HG02610 (cell line): ENCODE measurements at regions not wholly inside any gene's neighbourhood (a gene's known extent, or its start where the extent isn't known, plus 50 kb on each side); places are given as distances from the start of the nearest gene placed in this dataset.
"Not testable (repeated sequence)": the region's sequence is repeated elsewhere in the genome, so short reads cannot be mapped to it uniquely, and the experiment has no call there.

Experiments used
- ATAC-seq: cut with Tn5 transposase; IDR thresholded peaks from one replicate; pipeline ENCODE4 v1.9.1; 2021; ENCODE audit warnings: mild to moderate bottlenecking, moderate library complexity; ENCODE audit not compliant: unreplicated experiment

- no peak for ATAC-seq
These were observed 73.9 kb downstream of the RMI1 start for GRCh38 chr9:84054341-84055010.

- no peak for ATAC-seq
These were observed 77.1 kb downstream of the RMI1 start for GRCh38 chr9:84057662-84058061.

- ATAC-seq = no peak
These were observed 79.3 kb downstream of the RMI1 start for GRCh38 chr9:84059936-84060335.

- no peak for ATAC-seq
These were observed 81.1 kb downstream of the RMI1 start for GRCh38 chr9:84061613-84062193.

DNA sequence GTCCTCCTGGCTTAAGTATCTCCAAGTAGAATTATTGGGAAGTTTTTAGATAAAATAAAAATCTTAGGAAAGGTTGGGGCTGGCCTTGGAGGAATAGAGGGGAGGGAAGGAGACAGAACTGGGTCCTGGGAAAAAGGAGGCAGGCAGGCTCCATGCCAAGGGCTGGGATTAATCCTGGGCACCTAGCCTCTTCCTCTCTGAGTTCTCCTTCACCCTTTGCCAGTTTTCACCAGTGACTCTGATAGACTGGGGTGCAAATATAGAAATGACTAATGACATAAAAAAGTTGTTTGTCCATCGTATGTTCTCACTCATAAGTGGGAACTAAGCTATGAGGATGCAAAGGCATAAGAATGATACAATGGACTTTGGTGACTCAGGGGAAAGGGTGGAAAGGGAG is 81.9 kb downstream of the RMI1 start:
- ATAC-seq = no peak

DNA sequence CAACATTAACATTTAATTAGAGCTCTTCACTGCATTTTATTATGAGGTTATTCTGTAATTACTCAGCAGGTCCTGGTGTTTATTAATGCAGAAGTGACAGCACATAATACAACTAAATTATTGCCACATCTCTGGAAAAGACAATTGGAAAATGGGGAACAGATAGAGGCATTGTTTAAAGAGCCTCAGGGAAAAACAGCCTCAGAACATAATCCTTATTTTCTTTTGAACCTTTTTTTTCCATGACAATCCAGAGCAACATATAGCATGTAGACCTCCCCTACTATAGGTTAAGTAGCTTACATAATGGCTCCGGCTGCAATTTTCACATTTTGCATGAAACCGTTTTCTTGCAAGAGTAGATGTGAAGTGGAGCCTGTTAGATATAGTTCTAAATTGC is 87.2 kb downstream of the RMI1 start:
- no peak for ATAC-seq

GRCh38 chr9:84068872-84069271 is 88.3 kb downstream of the RMI1 start:
- ATAC-seq = no peak

DNA sequence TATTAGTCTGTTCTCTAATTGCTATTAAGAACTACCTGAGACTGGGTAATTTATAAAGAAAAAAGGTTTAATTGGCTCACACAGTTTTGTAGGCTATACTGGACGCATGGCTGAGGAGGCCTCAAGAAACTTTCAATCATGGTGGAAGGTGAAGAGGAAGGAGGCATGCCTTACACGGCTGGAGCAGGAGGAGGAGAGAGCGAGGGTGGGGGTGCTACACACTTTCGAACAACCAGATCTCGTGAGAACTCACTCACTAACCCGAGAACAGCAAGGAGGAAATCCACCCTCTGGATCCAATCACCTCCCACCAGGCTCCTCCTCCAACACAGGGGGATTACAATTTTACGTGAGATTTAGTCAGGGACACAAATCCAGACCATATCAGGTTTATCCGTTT is 90.0 kb downstream of the RMI1 start:
- no peak for ATAC-seq

- no peak for ATAC-seq
These were observed 92.1 kb downstream of the RMI1 start for GRCh38 chr9:84072621-84073180.

GRCh38 chr9:84075004-84075403 is 94.4 kb downstream of the RMI1 start:
- no peak for ATAC-seq

DNA sequence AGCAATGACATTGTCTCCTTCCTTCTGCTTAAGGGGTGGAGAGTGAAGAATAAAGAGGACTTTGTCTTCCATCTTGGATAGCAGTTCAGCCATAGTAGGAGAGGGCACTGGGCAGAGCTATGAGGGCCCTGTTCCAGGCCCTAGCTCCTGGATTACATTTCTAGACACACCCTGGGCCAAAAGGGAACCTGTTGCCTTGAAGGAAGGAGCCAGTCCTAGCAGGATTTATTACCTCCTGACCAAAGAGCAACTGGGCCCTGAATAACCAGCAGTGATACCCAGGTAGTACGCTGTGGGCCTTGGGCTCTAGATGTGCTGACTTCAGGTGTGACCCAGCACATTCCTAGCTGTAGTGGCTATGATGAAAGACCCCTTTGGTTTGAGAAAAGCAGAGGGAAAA is 95.8 kb downstream of the RMI1 start:
- no peak for ATAC-seq

GRCh38 chr9:84077816-84078215 is 97.2 kb downstream of the RMI1 start:
- not testable (repeated sequence) for ATAC-seq

- ATAC-seq = no peak
These were observed 99.4 kb downstream of the RMI1 start for GRCh38 chr9:84079994-84080393.

DNA sequence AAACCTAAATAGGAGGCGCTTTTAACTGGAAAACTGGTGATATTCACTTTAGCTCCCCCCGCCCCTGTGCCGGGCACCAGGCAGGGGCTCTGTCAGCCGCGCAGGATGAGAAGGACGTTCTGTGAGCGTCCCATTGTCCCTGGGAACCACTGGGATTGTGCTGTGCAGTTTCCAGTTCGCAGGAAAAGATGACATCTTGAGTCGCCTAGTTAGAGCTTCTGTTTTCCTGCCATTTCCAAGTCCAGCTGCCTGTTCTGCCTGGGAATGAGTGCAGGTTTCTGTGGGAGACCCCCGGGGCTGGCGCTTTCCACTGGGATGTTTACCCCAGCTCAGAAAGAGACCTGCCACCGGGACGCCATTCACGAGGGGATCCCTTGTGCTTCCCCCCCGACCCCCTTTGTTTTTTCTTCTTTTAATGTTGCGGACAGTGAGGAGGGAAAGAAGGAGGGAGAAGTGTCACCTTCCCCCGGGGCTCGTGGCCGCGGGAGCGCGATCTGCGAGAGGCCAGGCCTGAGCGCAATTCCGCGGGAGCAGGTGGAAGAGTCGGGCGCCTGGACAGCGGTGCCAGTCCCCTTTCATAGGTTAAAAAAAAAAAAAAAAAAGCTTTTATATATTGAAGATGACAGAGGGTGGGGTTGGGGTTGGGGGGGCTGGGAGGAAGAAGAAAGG is 121.5 kb downstream of the RMI1 start:
- no peak for ATAC-seq

DNA sequence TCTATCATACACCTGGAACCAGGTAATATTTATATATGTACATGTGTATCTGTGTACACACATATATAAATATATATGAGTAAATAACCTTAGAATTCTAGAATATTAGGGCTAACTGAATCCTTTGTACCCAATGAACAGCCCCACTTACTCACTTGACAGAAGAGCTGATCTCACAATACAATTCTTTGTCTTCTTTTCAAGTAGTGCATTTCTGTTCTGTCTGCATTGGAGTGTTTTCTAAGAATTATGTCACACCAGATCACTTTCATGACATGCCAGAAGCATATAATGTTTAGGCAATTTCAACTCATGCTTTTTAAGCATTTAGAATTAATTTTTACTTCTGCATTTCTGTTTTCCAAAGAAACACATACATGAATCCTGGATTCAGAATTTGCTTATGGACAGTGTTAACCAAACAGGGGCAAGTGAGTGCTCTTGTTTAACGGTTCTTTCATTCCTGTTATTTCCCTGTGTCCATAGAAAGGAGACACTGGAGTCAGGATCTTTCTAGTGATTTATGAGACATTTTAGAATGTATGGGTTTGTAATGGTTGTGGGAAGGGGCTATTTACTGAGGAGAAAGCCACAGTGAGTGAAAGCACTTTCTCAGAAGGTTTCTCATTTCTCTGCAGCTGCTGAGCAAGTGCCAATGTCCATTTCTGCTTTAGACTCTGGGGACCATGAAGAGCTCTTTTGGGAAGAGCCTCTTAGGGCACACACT is 123.2 kb downstream of the RMI1 start:
- no peak for ATAC-seq

DNA sequence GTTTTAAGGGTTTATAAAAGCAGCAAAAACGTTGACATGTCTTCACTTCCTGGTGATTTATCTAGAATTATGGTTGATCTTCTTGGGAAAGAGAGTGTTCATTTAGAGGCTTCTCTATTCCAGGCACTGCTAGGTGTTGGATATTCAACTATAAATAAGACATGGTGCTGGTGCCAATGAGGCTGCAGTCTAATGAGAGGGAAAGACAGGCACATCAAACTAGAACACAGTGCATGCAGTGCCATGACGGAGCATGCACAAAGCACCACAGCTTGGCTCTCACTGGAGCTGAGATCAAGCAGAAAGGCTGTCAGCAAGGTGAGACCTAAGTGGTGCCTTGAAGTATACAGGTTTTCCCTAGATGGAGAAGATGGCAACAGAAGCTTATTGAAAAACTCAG is 126.5 kb downstream of the RMI1 start:
- ATAC-seq = no peak

DNA sequence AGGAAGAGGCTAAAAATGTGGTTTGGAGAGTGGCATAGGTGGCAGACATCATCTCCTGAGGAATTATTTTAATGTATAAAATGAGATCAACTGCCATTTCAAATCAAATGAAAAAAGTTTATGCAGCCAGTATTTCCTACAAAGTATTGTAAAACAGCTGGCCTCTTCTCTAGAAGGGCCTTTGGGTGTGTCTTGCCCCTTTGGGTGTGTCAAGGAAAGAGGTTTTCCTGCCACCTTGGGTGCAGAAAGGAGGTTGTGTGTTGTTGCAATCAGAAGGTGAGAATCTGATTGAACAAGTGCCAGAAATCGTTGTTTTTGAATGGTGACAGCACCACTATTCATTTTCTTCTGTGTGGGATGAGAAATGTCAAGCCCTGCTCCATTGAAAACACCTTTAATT is 127.4 kb downstream of the RMI1 start:
- ATAC-seq = no peak

DNA sequence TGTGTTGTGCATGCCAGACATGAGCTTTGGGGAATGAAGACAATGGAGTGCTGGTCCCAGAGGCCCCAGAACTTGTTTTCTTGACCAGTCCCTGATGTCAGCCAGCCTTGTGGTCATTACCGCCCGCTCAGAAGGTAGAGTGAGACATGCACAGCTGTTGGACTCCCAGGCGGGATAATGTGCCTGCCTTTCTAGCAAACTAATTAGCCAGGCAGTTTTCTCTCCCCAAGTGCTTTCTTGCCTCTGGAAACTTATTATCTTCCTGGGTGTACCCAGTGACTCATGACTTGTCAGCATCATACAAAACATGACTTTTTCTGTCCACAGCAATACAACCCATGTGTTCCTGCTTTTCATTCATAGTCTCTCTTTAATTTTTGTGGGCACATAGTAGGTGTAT is 131.1 kb downstream of the RMI1 start:
- no peak for ATAC-seq

DNA sequence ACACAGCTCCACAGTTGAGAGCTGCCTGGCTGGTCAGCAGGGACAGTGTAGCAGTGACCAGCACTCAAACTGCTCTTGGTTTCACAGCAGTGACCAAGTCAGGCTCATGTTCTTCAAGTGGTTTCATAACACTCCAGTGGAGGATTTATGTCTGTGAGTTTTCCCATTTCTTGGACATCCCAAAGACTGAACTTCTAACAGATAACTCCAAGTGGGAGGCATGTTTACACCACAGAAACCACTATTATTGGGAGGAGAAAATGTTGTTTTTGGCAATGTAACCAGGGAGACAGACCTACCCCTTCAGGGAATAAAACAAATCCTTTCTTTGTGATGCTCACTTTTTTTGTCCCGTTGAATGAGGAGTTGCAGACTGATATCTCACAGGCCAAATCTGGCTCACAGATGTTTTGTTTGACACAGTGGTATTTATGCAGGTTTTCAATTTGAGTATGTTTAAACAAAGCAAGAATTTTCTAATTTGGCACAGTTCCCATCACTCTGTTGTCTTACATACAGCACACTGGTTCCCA is 141.5 kb downstream of the RMI1 start:
- ATAC-seq = no peak

GRCh38 chr9:84122572-84122971 is 142.0 kb downstream of the RMI1 start:
- ATAC-seq = no peak
